ENCODE measurements at regions not wholly inside any gene's neighbourhood (a gene's known extent, or its start where the extent isn't known, plus 50 kb on each side); places are given as distances from the start of the nearest gene placed in this dataset.

DNA sequence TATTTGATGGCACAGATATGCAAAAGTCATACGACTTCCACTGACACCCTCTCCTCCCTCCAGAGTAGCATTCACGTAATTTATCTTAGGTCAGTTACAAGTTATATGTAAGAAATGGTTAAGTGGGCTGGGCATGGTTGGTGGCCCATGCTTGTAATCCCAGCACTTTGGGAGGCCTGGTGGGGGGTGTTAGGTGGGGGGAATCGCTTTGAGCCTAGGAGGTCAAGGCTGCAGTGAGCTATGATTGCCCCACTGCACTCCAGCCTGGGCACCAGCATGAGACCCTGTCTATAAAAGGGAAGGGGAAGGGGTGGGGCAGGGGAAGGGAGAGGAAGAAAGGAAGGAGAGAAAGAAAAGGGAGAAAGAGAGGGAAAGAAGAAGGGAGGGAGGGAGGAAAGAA, 202.8 kb downstream of the AUH start:
- intact Hi-C loops (cut with DNase I; ENCODE audit: low total_unique reads), result no loop called here
- Histone ChIP-seq H3K36me3 (no peaks in the 10 kb centered on the region), H3K27me3 (no peaks in the 10 kb centered on the region), H3K4me3 (no peak overlapping the region), H3K4me1 (peaks cover 0 to 34% (median 11%) of the 10 kb centered on the region in 4 donors), H3K9me3 (no peaks in the 10 kb centered on the region), H3K27ac (peak overlapping the region in 2 of 4 donors; percentile 48 to 69)
- 95 to 100% methylated on average over 2 to 3 of the region's 3 CpGs for WGBS, 2 donors (ENCODE audit: low coverage in 1 of 2)
- in situ Hi-C loops (cut with MboI; ENCODE audit: low pct_ligation_motif_present in 1 of 4, low pct_unique_long_range_greater_than_20kb in 1 of 4, low sequenced_read_pairs in 3 of 4), result loop anchor here in 1 of 4 donors (25.0 kb wide), 1 partner anchor 97 kb away; no protein-coding TSS in a partner anchor
- TF ChIP-seq EP300 (IDR thresholded peaks at IDR 0.05; ENCODE audit: low read depth), result no peak
- TF ChIP-seq CTCF (IDR thresholded peaks at IDR 0.05), result no peak
- no peak for TF ChIP-seq POLR2AphosphoS5 (IDR thresholded peaks at IDR 0.05)
- no peak for TF ChIP-seq POLR2A (IDR thresholded peaks at IDR 0.05)
- DNase-seq, result no peak

DNA sequence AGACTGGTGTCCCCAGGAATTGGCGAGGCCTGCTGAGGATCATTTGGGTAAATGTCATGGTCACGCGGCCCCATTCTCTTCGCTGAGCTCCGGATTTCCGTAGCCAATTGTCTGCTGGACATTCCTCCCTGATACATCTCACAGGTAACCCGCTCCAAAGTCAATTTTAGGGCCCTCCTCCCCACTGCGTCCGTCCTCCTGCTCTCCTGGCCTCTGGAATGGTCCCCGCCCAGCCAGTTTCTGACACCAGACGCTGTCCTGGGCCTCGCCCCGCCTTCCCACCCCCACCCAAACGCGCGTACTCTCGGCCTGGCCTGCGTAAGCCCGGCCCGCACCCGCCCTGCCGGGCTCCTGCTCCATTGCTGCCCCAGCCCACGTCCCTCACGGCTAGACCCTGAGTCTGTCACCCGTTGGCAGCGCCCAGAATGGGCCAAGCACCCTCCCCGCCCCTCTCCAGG, 202.0 kb downstream of the AUH start:
- peak; percentile 70 for DNase-seq
- no peaks in the 10 kb centered on the region for H3K36me3 ChIP-seq
- intact Hi-C loops (cut with DNase I; ENCODE audit: low total_unique reads) (no loop called here), in situ Hi-C loops (cut with MboI; ENCODE audit: low pct_ligation_motif_present in 1 of 4, low pct_unique_long_range_greater_than_20kb in 1 of 4, low sequenced_read_pairs in 3 of 4) (loop anchor here in 1 of 4 donors (25.0 kb wide), 1 partner anchor 97 kb away; no protein-coding TSS in a partner anchor)
- peak overlapping the region in 2 of 4 donors; percentile 17 to 23 for H3K4me3 ChIP-seq
- no peaks in the 10 kb centered on the region for H3K27me3 ChIP-seq
- peaks cover 0 to 41% (median 16%) of the 10 kb centered on the region in 4 donors for H3K4me1 ChIP-seq
- H3K9me3 ChIP-seq, result no peaks in the 10 kb centered on the region
- TF ChIP-seq EP300 (IDR thresholded peaks at IDR 0.05; ENCODE audit: low read depth) (no peak), POLR2A (IDR thresholded peaks at IDR 0.05) (peak; percentile 45), POLR2AphosphoS5 (IDR thresholded peaks at IDR 0.05) (peak; percentile 9 to 23 (median 12)), CTCF (IDR thresholded peaks at IDR 0.05) (no peak)
- peak overlapping the region; percentile 28 to 69 (median 54) for H3K27ac ChIP-seq
- 55% methylated on average over 27 of the region's 27 CpGs; no CpG with 5 or more reads in 1 of the 2 donors for whole genome bisulfite sequencing, 2 donors (ENCODE audit: low coverage in 1 of 2)

GRCh38 chr9:91160181-91160580, 201.5 kb downstream of the AUH start:
- DNase-seq, result no peak
- H3K4me1 ChIP-seq, result peaks cover 4 to 46% (median 21%) of the 10 kb centered on the region in 4 donors
- intact Hi-C loops (cut with DNase I; ENCODE audit: low total_unique reads) (no loop called here), in situ Hi-C loops (cut with MboI; ENCODE audit: low pct_ligation_motif_present in 1 of 4, low pct_unique_long_range_greater_than_20kb in 1 of 4, low sequenced_read_pairs in 3 of 4) (loop anchor here in 1 of 4 donors (25.0 kb wide), 1 partner anchor 98 kb away; no protein-coding TSS in a partner anchor)
- 90% methylated on average over 22 of the region's 22 CpGs; no CpG with 5 or more reads in 1 of the 2 donors for WGBS, 2 donors (ENCODE audit: low coverage in 1 of 2)
- peak overlapping the region in 2 of 4 donors; percentile 17 to 23 for H3K4me3 ChIP-seq
- H3K27ac ChIP-seq, result peak overlapping the region; percentile 28 to 69 (median 54)
- H3K9me3 ChIP-seq, result no peaks in the 10 kb centered on the region
- TF ChIP-seq CTCF (IDR thresholded peaks at IDR 0.05) (no peak), POLR2A (IDR thresholded peaks at IDR 0.05) (no peak), EP300 (IDR thresholded peaks at IDR 0.05; ENCODE audit: low read depth) (no peak), POLR2AphosphoS5 (IDR thresholded peaks at IDR 0.05) (no peak)
- H3K36me3 ChIP-seq, result no peaks in the 10 kb centered on the region
- no peaks in the 10 kb centered on the region for H3K27me3 ChIP-seq

DNA sequence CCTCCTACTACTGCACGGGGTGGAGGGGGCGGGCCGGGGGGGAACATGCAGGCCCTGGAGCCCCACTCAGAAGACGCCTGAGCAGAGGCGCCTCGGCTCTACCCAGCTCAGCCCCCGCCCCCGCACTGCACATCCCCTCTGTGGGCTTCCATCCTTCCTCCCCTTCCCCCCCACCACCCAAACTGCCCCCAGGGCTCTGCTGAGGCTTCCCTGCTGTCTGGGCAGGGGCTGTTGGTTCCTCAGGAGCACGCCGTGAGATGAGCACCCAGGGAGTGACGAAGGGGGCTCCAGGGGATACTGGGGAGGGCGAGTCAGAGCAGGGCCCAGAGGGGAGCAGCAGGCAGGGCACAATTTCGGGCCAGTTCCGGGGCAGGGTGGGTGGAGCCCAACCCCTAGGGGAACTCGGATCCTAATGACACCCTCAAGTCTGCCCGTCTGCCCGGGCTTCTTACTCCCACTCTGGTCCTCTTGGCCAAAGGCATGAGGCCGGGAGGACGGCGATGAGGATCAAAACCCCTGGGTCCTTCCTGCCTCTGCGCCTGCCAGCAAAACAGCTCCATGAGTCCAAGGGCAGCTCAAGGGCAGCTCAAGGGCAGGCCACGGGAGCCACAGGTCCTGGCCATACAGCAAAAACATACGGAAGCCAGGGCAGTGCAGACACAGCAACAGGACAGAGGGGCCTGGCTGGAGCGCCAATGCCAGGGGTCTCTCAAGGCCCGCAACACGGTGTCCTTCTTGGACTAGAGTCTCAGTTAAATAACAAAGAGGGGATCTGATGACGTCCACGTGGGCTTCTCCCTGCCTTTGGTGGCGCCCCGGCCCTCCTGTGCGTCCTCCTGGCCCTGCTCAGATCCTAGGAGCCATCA, 200.9 kb downstream of the AUH start:
- TF ChIP-seq EP300 (IDR thresholded peaks at IDR 0.05; ENCODE audit: low read depth) (no peak), POLR2A (IDR thresholded peaks at IDR 0.05) (no peak), POLR2AphosphoS5 (IDR thresholded peaks at IDR 0.05) (no peak), CTCF (IDR thresholded peaks at IDR 0.05) (no peak)
- DNase-seq, result no peak
- WGBS, 2 donors (ENCODE audit: low coverage in 1 of 2), result 92% methylated on average over 27 of the region's 31 CpGs; no CpG with 5 or more reads in 1 of the 2 donors
- Histone ChIP-seq H3K4me1 (peaks cover 7 to 53% (median 25%) of the 10 kb centered on the region in 4 donors), H3K4me3 (no peak overlapping the region), H3K36me3 (no peaks in the 10 kb centered on the region), H3K27me3 (no peaks in the 10 kb centered on the region), H3K9me3 (no peaks in the 10 kb centered on the region), H3K27ac (no peak overlapping the region)
- in situ Hi-C loops (cut with MboI; ENCODE audit: low pct_ligation_motif_present in 1 of 4, low pct_unique_long_range_greater_than_20kb in 1 of 4, low sequenced_read_pairs in 3 of 4) (loop anchor here in 1 of 4 donors (25.0 kb wide), 1 partner anchor 99 kb away; no protein-coding TSS in a partner anchor), intact Hi-C loops (cut with DNase I; ENCODE audit: low total_unique reads) (no loop called here)

Measured in transverse colon (tissue), 4 donors.